Activated T-helper 1 cell treated with anti-CD3 and anti-CD28 coated beads, Interleukin-2, amount 50 U/mL, for 16 hours (primary cell): ENCODE measurements at regions not wholly inside any gene's neighbourhood (a gene's known extent, or its start where the extent isn't known, plus 50 kb on each side); places are given as distances from the start of the nearest gene placed in this dataset.

Experiments
- DNase-seq, 2 donors: peaks; one replicate each; pipeline ENCODE4 v3.0.0-alpha.2; 2020; ENCODE audit warnings: low read depth in 1 of 2, low spot score in 1 of 2

DNA sequence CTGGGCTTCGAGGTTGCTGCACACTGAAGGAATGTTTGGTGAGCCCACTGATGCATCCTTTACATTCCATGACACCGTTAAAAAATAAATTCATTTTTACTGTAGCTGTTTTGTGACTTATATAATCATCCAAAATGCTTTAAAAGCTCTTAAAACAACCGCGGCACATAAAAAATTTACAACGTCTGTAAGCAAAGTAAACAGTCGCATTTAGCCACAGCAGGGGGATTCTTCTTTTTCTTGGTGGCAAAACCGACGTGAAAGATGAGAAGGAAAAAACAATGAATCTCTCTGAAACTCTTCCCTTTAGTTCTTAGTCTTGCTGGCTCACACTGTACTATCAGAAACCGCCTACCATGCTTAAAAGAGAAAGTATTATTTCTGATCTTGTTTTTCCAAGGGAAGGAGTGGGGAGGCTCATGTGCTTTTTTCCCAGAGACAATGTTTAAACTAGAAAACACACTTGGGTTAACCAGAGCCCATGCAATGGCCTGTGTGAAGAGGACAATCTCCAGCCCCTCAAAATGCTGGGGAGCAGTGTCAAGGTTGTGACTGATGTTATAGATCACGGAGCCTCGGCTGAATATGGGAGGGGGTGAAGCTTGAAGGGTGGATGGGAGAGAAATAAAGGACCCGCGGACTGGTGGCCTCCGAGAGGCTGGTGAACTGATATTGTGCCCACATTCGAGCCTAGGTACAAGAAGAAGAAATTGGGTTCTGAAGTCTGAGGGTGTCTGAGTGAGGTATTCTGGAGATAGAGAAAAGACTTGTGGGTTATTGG lies 91.1 kb downstream of the IRF8 start:
- DNase-seq: no peak

- no peak for DNase-seq
Observed at GRCh38 chr16:85990861-85991301, 91.9 kb downstream of the IRF8 start.

DNA sequence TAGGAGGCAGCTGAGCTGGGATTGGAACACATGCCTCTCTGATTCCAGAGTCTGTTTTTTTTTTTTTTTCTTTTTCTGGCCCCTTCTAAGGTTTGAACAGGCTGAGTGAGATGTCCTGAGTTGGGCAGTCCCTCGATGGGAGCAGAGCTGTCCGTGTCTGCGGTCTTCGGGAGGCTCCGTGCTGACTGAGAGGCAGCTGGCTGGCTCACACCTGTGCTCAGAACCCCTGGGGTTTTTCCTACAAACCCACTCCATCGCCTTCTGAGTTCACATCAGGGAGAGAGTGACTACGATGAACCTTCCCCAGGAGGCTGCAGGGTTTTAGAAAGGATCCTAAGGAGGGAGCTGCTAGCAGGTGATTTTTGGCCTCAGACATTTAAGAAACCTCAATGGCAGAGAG lies 92.5 kb downstream of the IRF8 start:
- DNase-seq: no peak

GRCh38 chr16:85991856-85992255 lies 92.9 kb downstream of the IRF8 start:
- DNase-seq: no peak

- DNase-seq: no peak
Observed at GRCh38 chr16:85992359-85992758, 93.4 kb downstream of the IRF8 start.

GRCh38 chr16:85992779-85993178 lies 93.8 kb downstream of the IRF8 start:
- no peak for DNase-seq

- no peak for DNase-seq
Observed at GRCh38 chr16:85994492-85995490, 95.8 kb downstream of the IRF8 start.

- DNase-seq: no peak
Observed at GRCh38 chr16:85995541-85996423, 96.8 kb downstream of the IRF8 start.

- no peak for DNase-seq
Observed at GRCh38 chr16:85996843-85997242, 97.9 kb downstream of the IRF8 start.

- DNase-seq: no peak
Observed at GRCh38 chr16:85998171-85998867, 99.4 kb downstream of the IRF8 start.

- no peak for DNase-seq
Observed at GRCh38 chr16:85998868-85999729, 100.1 kb downstream of the IRF8 start.

- no peak for DNase-seq
Observed at GRCh38 chr16:85999778-86000177, 100.8 kb downstream of the IRF8 start.

GRCh38 chr16:86002178-86002900 lies 103.4 kb downstream of the IRF8 start:
- no peak for DNase-seq

GRCh38 chr16:86007524-86007923 lies 108.6 kb downstream of the IRF8 start:
- DNase-seq: no peak

GRCh38 chr16:86010680-86011141 lies 111.7 kb downstream of the IRF8 start:
- DNase-seq: no peak

- DNase-seq: no peak
Observed at GRCh38 chr16:86011532-86011931, 112.6 kb downstream of the IRF8 start.

GRCh38 chr16:86012221-86012620 lies 113.3 kb downstream of the IRF8 start:
- DNase-seq: no peak

GRCh38 chr16:86013867-86014266 lies 114.9 kb downstream of the IRF8 start:
- no peak for DNase-seq

DNA sequence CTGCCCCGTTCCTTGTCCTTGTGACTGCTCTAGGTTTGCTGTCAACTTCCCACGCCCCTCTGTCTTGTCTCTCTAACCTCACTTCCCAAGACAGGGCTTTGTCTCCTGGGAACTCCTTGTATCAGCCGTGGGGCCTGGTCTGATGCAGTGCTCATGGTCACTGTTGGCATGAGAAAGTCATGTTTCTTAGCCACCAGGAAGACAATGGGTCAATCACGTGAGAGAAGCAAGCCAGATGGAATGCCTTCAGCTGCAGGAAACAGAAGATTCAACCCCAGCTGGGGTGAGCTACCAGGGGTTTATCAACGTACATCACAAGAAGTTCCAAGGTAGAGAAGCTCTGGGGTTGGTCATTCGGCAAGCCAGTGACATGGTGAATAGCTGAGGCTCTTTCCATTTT lies 116.6 kb downstream of the IRF8 start:
- no peak for DNase-seq
